ENCODE measurements at regions not wholly inside any gene's neighbourhood (a gene's known extent, or its start where the extent isn't known, plus 50 kb on each side); places are given as distances from the start of the nearest gene placed in this dataset.

DNA sequence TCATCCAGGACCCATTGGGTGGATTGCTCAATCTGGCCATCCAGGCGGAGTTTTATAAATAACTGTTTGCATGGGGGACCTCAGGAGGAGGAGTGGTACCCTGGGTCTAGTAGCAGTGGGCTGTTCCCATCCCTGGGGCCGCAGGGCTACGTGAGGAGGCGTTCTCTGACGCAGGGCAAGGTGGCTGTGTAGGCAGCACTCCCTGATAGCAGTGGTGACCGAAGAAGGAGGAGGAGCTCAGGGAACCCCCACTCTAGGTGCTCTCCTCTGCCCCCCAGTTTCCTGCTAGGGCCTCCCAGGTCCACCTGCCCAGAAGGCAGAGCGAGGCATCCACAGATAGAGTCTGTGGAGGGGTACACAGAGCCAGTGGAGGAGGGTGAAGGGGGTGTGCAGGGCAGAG is 64.1 kb downstream of the CCNE1 start:
- TF ChIP-seq EP300 (IDR thresholded peaks at IDR 0.05): no peak
- TF ChIP-seq POLR2A (IDR thresholded peaks at IDR 0.05; ENCODE audit: low read depth): no peak

Data from esophagus muscularis mucosa (tissue), 2 donors.